ENCODE measurements at regions not wholly inside any gene's neighbourhood (a gene's known extent, or its start where the extent isn't known, plus 50 kb on each side); places are given as distances from the start of the nearest gene placed in this dataset.
"Not testable (repeated sequence)": the region's sequence is repeated elsewhere in the genome, so short reads cannot be mapped to it uniquely, and the experiment has no call there.

DNA sequence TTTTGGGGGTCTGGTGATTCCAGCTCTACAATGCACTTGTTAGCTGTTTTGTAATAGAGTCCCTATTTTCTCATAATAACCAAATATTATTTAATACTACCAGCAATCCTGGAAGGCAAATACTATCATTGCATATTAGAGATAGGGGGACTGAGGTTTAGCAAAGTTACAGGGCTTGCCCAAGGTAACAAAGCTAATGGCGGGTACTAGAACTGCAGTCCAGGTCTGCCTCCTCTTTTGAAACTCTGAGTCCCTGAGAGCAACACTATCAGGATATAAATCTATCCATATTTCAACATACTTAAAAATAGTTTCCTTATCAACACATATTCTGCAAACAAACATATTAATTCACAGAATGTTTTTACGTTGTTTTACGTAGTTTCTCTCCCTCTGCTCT lies 235.5 kb upstream of the ACVR2A start:
- DNase-seq (ENCODE audit: low read depth) = no peak

GRCh38 chr2:147607379-147607778 lies 237.4 kb upstream of the ACVR2A start:
- no peak for DNase-seq (ENCODE audit: low read depth)

DNA sequence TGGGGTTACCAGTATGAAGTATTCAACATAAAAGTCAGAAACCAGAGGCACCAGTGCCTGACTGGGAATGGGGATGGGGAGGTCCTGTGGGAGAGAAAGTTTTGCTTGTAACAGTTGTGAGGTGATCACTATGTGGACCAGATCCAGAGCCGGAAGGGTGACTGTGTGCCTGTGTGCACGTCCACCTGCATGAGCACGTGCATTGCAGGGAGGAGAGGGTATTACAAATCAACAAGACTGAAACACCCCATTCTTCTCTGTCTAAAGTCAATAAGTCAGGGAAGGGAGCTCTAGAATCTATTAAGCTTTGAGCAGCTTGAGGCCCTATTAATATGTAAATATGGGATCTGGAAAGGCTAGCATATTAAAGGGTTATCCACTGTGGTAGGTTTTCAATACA lies 241.0 kb upstream of the ACVR2A start:
- DNase-seq (ENCODE audit: low read depth) = no peak

GRCh38 chr2:147603447-147603846 lies 241.4 kb upstream of the ACVR2A start:
- no peak for DNase-seq (ENCODE audit: low read depth)

GRCh38 chr2:147600646-147601045 lies 244.2 kb upstream of the ACVR2A start:
- DNase-seq (ENCODE audit: low read depth) = no peak

- DNase-seq (ENCODE audit: low read depth) = no peak
Observed at GRCh38 chr2:147600223-147600622, 244.6 kb upstream of the ACVR2A start.

DNA sequence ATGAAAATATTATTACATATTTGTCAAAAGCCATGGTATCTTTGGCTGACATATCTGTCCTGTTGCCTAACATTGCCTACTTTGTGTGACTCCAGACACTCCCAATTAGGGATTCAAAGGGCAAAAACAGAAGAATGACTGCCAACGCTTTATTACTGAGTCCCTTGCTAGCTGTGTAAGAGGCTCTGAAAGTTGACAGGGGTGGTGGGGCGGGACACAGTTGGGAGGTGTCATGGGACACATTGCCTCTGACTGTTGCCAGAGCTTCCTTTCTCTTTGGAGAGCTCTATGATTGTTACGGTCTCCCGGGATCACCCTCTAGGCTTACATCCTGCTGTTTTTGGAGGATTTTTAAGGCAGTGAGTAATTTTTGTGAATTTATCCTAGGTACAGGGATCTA lies 249.6 kb upstream of the ACVR2A start:
- DNase-seq (ENCODE audit: low read depth) = no peak

DNA sequence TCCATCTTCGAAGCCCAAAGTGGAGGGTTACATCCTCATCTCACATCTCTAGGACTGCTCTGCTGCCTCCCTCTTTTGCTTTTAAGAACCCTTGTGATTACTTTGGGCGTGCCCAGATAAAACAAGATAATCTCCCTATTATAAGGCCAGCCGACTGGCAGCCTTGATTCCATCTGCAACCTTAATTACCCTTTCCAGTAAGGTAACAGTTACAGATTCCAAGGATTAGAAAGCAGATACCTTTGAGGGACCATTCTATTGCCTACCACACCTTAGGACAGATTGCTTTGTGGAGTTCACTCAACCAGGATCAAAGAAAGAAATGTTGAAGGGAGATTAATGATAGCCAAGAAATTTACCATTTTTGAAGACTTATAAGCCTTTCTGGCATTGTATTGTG lies 250.8 kb upstream of the ACVR2A start:
- no peak for DNase-seq (ENCODE audit: low read depth)

DNA sequence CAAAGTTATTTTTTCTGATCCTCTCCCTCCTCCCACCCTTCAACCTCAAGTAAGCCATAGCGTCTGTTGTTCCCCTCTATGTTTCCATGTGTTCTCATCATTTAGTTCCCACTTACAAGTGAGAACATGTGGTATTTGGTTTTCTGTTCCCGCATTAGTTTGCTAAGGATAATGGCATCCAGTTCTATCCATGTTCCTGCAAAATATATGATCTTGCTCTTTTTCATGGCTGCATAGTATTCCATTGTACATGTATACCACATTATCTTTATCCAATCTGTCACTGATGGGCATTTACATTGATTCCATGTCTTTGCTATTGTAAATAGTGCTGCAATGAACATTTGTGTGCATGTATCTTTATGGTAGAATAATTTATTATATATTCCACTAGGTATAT lies 252.0 kb upstream of the ACVR2A start:
- not testable (repeated sequence) for DNase-seq (ENCODE audit: low read depth)

- DNase-seq (ENCODE audit: low read depth) = no peak
Observed at GRCh38 chr2:147589127-147589526, 255.7 kb upstream of the ACVR2A start.

GRCh38 chr2:147588191-147588590 lies 256.6 kb upstream of the ACVR2A start:
- DNase-seq (ENCODE audit: low read depth) = peak; percentile 59

GRCh38 chr2:147578529-147578928 lies 266.3 kb upstream of the ACVR2A start:
- no peak for DNase-seq (ENCODE audit: low read depth)

DNA sequence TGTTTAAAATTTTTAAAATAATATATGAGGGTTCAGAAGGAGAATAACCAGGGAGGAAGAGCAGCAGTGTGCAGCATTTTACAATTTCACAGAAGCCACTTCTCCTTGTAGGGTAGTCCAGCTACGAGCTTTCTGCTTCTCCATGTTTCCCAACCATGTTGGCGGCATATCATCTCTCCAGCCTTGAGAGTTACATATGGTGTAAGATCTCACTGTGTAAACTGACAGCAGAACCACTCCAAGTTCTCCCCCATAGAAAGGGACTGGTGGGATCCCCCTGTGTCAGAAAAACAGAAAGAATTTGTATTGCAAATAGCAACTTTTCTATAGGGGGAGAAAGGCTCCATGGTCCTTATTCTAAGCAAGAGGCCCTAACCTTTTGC lies 266.8 kb upstream of the ACVR2A start:
- no peak for DNase-seq (ENCODE audit: low read depth)

GRCh38 chr2:147577323-147577997 lies 267.4 kb upstream of the ACVR2A start:
- no peak for DNase-seq (ENCODE audit: low read depth)

GRCh38 chr2:147575106-147575505 lies 269.7 kb upstream of the ACVR2A start:
- no peak for DNase-seq (ENCODE audit: low read depth)

GRCh38 chr2:147572622-147573021 lies 272.2 kb upstream of the ACVR2A start:
- DNase-seq (ENCODE audit: low read depth) = no peak

DNA sequence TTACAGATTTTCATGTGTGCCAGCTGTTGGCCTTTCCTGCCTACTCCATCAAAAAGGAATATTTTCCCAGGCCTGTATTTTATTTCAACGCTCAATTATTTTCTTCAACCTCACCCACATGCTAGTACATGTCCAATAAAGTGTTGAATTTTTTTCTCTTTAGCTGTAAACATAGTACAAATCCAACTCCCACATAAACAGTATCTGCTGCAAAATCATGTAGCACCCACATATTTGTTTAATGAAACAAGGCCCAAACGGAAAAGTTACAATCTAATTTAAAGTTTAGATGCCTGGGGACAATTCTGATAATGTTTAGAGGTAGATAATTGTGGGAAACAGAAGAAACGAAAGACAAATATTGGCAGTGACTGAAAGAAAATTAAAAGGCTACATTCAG lies 275.4 kb upstream of the ACVR2A start:
- DNase-seq (ENCODE audit: low read depth) = no peak

DNA sequence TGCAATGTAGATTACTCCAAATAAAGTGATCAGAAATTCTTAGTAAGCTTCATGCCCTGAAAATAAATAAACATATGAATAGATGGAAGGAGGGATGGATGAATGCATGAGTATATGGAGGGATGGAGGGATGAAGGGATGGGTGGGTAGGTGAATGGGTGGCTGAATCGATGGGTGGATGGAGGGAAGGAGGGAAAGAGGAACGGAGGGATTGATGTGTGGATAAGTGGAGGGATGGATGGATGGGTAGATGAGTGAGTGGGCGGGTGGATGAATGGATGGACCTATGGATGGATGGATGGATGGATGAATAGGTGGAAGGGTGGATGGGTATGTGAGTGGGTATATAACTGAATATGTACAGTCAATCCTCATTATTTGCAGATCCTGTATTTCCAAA lies 276.7 kb upstream of the ACVR2A start:
- no peak for DNase-seq (ENCODE audit: low read depth)

- no peak for DNase-seq (ENCODE audit: low read depth)
Observed at GRCh38 chr2:147567136-147567535, 277.7 kb upstream of the ACVR2A start.

GRCh38 chr2:147560810-147561535 lies 283.9 kb upstream of the ACVR2A start:
- DNase-seq (ENCODE audit: low read depth) = no peak

GRCh38 chr2:147559070-147559725 lies 285.6 kb upstream of the ACVR2A start:
- DNase-seq (ENCODE audit: low read depth) = no peak

DNA sequence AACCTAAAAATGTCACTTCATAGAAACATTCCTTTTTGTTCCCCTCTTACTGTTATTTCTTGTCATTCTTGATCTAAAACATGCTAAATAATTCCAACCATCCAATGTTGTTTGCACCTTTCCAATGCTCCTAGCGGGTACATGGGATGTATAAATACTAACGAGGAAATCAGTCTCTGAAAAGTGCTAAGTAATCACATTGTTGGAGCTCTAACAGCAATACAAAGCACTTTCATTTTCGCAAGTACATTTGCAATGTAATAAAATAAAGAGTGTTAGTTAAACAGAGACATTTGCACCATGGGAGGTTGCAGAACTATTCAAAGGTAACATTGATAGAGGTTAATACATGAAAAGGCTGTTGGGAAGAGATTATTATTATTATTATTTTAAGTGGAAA lies 286.2 kb upstream of the ACVR2A start:
- no peak for DNase-seq (ENCODE audit: low read depth)

- DNase-seq (ENCODE audit: low read depth) = no peak
Observed at GRCh38 chr2:147554521-147555107, 290.2 kb upstream of the ACVR2A start.
